B cell (primary cell): ENCODE measurements at regions not wholly inside any gene's neighbourhood (a gene's known extent, or its start where the extent isn't known, plus 50 kb on each side); places are given as distances from the start of the nearest gene placed in this dataset.

ENCODE experiments used
- EZH2 ChIP-seq: IDR thresholded peaks from 2 replicates; pipeline ENCODE4 v1.6.1; 2012; ENCODE audit warnings: borderline replicate concordance, low read depth, mild to moderate bottlenecking, moderate library complexity, low read length; ENCODE audit not compliant: insufficient read depth, poor library complexity, severe bottlenecking
- TF ChIP-seq, protein P1 (sequence below): fragments of 200-600 bp; IDR thresholded peaks from one replicate; pipeline ENCODE4 v1.8.0; 2022; ENCODE audit warnings: antibody characterized with exemption, mild to moderate bottlenecking

DNA sequence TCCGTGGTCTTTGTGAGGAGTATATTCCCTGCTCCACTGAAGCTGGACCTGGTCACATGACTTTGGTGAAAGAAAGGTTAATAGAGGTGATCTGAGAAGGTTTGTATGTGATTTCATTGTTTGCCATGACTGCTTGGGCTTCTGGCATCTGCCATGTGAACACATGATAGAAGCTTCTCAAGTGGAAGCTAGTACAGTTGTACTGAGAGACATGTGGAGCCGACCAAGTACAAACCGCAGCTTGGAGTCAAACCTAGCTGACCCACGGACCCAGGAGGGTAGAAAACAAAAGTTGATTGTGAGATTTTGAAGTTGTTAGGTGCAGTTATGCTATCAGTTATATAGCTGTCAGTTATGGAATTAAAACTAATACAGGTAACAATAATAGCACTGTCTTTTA is 140.4 kb downstream of the CARTPT start:
- TF ChIP-seq, protein P1, sequence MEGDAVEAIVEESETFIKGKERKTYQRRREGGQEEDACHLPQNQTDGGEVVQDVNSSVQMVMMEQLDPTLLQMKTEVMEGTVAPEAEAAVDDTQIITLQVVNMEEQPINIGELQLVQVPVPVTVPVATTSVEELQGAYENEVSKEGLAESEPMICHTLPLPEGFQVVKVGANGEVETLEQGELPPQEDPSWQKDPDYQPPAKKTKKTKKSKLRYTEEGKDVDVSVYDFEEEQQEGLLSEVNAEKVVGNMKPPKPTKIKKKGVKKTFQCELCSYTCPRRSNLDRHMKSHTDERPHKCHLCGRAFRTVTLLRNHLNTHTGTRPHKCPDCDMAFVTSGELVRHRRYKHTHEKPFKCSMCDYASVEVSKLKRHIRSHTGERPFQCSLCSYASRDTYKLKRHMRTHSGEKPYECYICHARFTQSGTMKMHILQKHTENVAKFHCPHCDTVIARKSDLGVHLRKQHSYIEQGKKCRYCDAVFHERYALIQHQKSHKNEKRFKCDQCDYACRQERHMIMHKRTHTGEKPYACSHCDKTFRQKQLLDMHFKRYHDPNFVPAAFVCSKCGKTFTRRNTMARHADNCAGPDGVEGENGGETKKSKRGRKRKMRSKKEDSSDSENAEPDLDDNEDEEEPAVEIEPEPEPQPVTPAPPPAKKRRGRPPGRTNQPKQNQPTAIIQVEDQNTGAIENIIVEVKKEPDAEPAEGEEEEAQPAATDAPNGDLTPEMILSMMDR: no peak
- TF ChIP-seq EZH2: no peak
